BLaER1 treated with 17β-estradiol and CSF1 and Interleukin-3, amounts not matched to agents 10 nM and 100 nM (cell line): ENCODE measurements at regions not wholly inside any gene's neighbourhood (a gene's known extent, or its start where the extent isn't known, plus 50 kb on each side); places are given as distances from the start of the nearest gene placed in this dataset.

Experiments used
- H3K27ac ChIP-seq, 11 experiments: shearing (Covaris generic); formaldehyde crosslinking; 2 replicates each; pipeline ENCODE4 v1.8.1; 2022
- H3K27me3 ChIP-seq, 11 experiments: shearing (Covaris generic); formaldehyde crosslinking; 2 replicates each; pipeline ENCODE4 v1.8.1; 2022
- H3K36me3 ChIP-seq, 11 experiments: shearing (Covaris generic); formaldehyde crosslinking; 2 replicates each; pipeline ENCODE4 v1.8.1; 2022
- H3K4me1 ChIP-seq, 10 experiments: shearing (Covaris generic); formaldehyde crosslinking; 2 replicates each; pipeline ENCODE4 v1.8.1; 2022
- H3K4me2 ChIP-seq, 11 experiments: shearing (Covaris generic); formaldehyde crosslinking; 2 replicates each; pipeline ENCODE4 v1.8.1; 2022
- H3K4me3 ChIP-seq, 10 experiments: shearing (Covaris generic); formaldehyde crosslinking; 2 replicates each; pipeline ENCODE4 v1.8.1; 2022
- H3K9ac ChIP-seq, 11 experiments: shearing (Covaris generic); formaldehyde crosslinking; 2 replicates each; pipeline ENCODE4 v1.8.1; 2022
- H3K9me3 ChIP-seq, 11 experiments: shearing (Covaris generic); formaldehyde crosslinking; replicated peaks in 1 of 11; 2 replicates each; pipeline ENCODE4 v1.8.1; 2022
- H4K20me1 ChIP-seq, 11 experiments: shearing (Covaris generic); formaldehyde crosslinking; 2 replicates each; pipeline ENCODE4 v1.8.1; 2022
- Cebpa-rat ChIP-seq, 11 experiments: shearing (Covaris generic); IDR thresholded peaks; 2 replicates each; pipeline ENCODE4 v1.8.1; 2022

DNA sequence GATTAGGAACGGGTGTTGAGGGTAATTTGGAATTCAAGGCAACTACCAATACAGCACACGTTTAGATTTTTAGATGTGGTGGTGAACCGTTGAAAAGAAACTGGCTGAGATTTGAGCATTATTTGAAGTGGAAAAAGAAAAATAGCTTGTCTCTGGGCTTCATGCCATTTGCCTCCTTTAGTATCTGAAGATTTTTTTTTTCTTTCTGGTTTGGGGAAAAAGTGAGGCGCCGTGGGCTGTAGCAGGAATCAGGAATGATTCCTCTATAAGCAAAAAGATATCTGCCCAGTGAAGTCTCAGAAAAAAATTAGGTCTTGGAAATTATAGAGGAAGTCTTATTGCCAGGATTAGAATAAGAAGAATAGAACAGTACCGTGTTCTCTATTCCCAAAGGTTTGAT is 88.5 kb downstream of the RPS12 start:
- Histone ChIP-seq H3K4me2 (no peak overlapping the region), H4K20me1 (no peaks in the 10 kb centered on the region), H3K27me3 (no peaks in the 10 kb centered on the region), H3K27ac (no peak overlapping the region), H3K4me1 (no peaks in the 10 kb centered on the region), H3K9ac (no peak overlapping the region), H3K36me3 (no peaks in the 10 kb centered on the region), H3K4me3 (no peak overlapping the region), H3K9me3 (no peaks in the 10 kb centered on the region)
- no peak for TF ChIP-seq Cebpa-rat (IDR thresholded peaks at IDR 0.05)

DNA sequence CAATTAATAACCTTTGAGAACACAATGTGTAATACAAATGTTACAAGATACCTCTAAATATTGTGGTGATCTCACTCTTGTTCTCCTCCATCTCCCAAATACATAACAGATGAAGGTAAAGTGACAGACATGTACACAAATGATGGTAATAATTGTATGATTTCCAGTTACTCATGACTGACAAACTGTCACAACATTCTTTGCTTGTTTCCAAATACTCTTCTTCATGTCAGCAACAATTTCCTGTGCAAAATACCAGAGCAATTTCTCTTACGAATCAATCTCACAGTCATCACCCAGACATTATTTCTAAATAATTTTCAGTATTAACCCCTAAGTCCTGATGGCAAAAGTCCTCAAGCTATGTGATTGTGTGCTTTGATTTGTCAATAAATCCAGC is 92.9 kb downstream of the RPS12 start:
- H3K4me1 ChIP-seq, result peaks cover 0 to 5% (median 0%) of the 10 kb centered on the region in 10 experiments; a peak in 1 of 20 replicates
- H3K4me3 ChIP-seq, result no peak overlapping the region
- no peak for TF ChIP-seq Cebpa-rat (IDR thresholded peaks at IDR 0.05)
- no peaks in the 10 kb centered on the region for H3K9me3 ChIP-seq
- H3K27ac ChIP-seq, result no peak overlapping the region
- H3K9ac ChIP-seq, result no peak overlapping the region
- no peak overlapping the region for H3K4me2 ChIP-seq
- no peaks in the 10 kb centered on the region for H4K20me1 ChIP-seq
- no peaks in the 10 kb centered on the region for H3K27me3 ChIP-seq
- no peaks in the 10 kb centered on the region for H3K36me3 ChIP-seq

DNA sequence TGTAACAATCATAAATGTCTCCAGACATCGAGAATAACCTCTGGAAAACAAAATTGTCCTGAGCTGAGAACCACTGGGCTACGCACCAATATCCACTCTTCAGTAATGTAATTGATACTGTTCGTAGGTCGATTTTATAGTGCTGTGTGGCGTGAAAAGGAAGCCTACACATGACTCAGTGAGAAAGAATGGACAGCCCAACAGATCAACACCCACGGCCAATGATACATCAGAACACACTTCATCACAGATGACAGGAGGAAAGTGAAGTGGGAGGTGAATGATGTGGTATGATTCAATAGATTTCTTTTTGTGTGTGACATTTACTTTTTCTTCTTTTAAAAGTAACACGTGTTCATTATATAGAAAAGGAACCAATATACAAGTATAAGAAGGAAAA is 93.5 kb downstream of the RPS12 start:
- Histone ChIP-seq H3K27me3 (no peaks in the 10 kb centered on the region), H3K36me3 (no peaks in the 10 kb centered on the region), H4K20me1 (no peaks in the 10 kb centered on the region), H3K27ac (no peak overlapping the region), H3K9me3 (no peaks in the 10 kb centered on the region), H3K4me1 (peaks cover 0 to 5% (median 0%) of the 10 kb centered on the region in 10 experiments; a peak in 1 of 20 replicates), H3K9ac (no peak overlapping the region), H3K4me2 (no peak overlapping the region), H3K4me3 (no peak overlapping the region)
- no peak for TF ChIP-seq Cebpa-rat (IDR thresholded peaks at IDR 0.05)

DNA sequence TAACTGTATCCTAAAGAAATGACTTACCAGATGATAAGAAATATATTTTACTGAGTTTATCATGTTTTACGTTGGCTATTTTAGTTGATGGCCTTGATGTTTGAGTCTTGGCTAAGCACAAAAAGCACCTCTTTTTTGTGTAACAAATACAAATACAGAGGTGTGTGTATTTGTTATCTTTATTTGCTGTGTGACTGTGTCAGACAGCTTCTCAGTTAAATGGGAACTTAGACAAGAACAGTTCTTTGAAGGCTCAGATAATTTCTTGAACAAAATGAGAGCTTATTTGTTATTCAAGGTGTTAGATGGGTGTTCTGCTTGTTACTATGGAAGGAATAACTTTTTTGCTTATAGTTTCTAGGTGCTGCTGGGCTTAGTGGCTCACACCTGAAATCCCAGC is 95.4 kb downstream of the RPS12 start:
- Histone ChIP-seq H4K20me1 (no peaks in the 10 kb centered on the region), H3K4me1 (peaks cover 0 to 5% (median 0%) of the 10 kb centered on the region in 10 experiments; a peak in 1 of 20 replicates), H3K4me3 (no peak overlapping the region), H3K27me3 (no peaks in the 10 kb centered on the region), H3K4me2 (no peak overlapping the region), H3K9me3 (no peaks in the 10 kb centered on the region), H3K27ac (no peak overlapping the region), H3K9ac (no peak overlapping the region), H3K36me3 (no peaks in the 10 kb centered on the region)
- TF ChIP-seq Cebpa-rat (IDR thresholded peaks at IDR 0.05), result no peak

DNA sequence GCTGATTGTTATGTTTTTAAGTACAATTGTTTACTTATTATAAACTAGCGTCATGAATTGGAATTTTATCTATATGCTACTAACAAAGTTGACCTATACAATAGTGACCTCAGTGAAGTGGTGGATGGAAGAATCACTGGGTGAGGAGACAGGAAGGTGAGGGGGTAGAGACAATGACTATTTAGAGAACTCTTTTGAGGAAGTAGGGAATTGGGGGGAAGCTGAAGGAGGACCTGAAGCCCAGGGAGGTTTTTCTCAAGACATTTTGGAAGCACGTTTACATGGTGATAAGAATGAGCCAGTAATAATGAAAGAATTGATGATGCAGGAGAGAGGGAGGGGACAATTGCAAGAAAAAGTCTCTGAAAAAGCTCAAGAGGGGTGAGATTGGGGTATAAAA is 96.4 kb downstream of the RPS12 start:
- peaks cover 0 to 5% (median 0%) of the 10 kb centered on the region in 10 experiments; a peak in 1 of 20 replicates for H3K4me1 ChIP-seq
- TF ChIP-seq Cebpa-rat (IDR thresholded peaks at IDR 0.05), result no peak
- H3K27me3 ChIP-seq, result no peaks in the 10 kb centered on the region
- H3K36me3 ChIP-seq, result no peaks in the 10 kb centered on the region
- H4K20me1 ChIP-seq, result no peaks in the 10 kb centered on the region
- H3K9me3 ChIP-seq, result no peaks in the 10 kb centered on the region
- H3K9ac ChIP-seq, result no peak overlapping the region
- H3K27ac ChIP-seq, result no peak overlapping the region
- H3K4me3 ChIP-seq, result no peak overlapping the region
- H3K4me2 ChIP-seq, result peak overlapping the region in 1 of 11 experiments; percentile 9; a peak in 1 of 22 replicates

DNA sequence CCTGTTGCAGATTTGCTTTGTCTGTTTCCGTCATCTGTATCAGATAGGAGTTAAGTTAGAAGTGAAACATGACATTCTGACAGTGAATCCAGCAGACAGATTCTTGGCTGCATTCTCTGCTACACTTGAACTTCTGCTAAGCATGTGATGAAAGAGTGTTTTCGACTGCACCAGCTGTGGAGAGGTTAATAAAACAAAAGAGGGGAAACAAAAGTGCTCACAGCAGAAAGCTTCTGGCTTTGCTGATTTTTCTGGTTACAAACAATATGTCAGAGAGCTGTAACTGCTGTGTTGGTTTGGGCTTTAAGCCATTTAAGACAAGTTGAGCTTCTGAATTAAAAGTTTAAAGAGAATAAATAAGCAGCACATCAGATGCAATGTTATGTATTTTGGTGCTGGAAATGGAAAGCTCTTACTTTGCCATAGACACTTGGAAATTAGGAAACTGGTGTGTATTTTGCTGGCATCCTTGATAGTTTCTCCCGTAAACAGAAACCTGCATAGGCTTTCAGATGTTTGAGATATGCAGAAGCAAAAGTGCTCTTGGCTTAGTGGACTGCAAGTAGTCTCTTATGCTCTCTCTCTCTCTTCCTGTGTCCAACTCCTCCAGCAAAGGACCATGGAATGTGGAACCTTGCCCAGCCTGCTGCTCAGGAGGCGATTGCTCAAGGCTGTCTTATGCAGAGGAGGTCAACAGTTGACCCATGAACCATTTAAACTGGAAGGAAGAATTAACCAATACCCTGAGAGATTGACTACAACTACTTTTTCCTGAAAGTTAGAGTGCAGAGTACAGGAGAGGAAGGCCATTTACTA is 104.9 kb downstream of the RPS12 start:
- TF ChIP-seq Cebpa-rat (IDR thresholded peaks at IDR 0.05), result no peak
- Histone ChIP-seq H4K20me1 (no peaks in the 10 kb centered on the region), H3K4me1 (no peaks in the 10 kb centered on the region), H3K9ac (no peak overlapping the region), H3K9me3 (no peaks in the 10 kb centered on the region), H3K36me3 (no peaks in the 10 kb centered on the region), H3K27ac (no peak overlapping the region), H3K4me3 (no peak overlapping the region), H3K4me2 (no peak overlapping the region), H3K27me3 (no peaks in the 10 kb centered on the region)

DNA sequence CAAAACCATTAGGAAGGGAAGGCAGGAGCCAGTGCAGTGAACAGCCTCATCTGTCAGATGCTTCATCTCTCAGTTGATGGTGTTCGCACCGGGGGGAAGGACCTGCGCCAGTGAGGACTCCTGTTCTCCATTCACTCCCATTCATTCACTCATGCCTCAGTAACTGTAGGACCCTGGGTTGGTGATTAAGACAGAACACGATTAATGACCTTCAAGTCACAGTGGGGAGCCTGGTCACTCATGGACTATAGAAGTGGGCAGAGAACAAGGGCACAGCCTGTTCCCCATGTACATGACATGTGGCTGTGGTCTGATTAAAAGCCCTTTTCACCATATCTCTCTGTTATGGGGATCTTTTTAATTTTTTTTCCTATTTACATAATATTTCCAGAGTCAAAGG is 113.3 kb downstream of the RPS12 start:
- TF ChIP-seq Cebpa-rat (IDR thresholded peaks at IDR 0.05), result no peak
- Histone ChIP-seq H3K9ac (no peak overlapping the region), H3K4me3 (no peak overlapping the region), H3K27ac (no peak overlapping the region), H3K9me3 (no peaks in the 10 kb centered on the region), H4K20me1 (no peaks in the 10 kb centered on the region), H3K4me2 (no peak overlapping the region), H3K4me1 (peaks cover 0 to 16% (median 10%) of the 10 kb centered on the region in 10 experiments; a peak in 14 of 20 replicates), H3K36me3 (no peaks in the 10 kb centered on the region), H3K27me3 (no peaks in the 10 kb centered on the region)

DNA sequence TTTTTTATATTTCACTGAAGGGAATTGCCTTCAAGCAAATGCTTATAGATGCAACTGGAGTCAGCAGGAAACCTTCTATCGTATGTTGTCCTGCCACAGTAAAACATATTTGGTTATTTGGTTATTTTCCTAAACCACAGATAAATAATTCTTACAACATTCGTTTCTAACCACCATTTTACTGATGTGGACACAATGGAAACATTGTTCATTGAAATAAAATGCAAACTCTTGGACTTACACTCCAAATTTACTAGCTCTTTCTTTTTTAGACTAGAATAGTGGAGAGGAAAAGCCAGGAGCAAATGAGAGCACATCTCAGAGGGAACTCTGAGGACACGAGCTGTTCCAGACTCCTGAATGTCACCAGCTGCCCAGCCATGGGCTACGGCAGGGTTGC is 114.8 kb downstream of the RPS12 start:
- Histone ChIP-seq H3K27ac (no peak overlapping the region), H3K36me3 (no peaks in the 10 kb centered on the region), H4K20me1 (no peaks in the 10 kb centered on the region), H3K27me3 (no peaks in the 10 kb centered on the region), H3K9ac (no peak overlapping the region), H3K9me3 (no peaks in the 10 kb centered on the region), H3K4me1 (peaks cover 0 to 27% (median 17%) of the 10 kb centered on the region in 10 experiments; a peak in 14 of 20 replicates), H3K4me3 (no peak overlapping the region), H3K4me2 (no peak overlapping the region)
- TF ChIP-seq Cebpa-rat (IDR thresholded peaks at IDR 0.05), result no peak

DNA sequence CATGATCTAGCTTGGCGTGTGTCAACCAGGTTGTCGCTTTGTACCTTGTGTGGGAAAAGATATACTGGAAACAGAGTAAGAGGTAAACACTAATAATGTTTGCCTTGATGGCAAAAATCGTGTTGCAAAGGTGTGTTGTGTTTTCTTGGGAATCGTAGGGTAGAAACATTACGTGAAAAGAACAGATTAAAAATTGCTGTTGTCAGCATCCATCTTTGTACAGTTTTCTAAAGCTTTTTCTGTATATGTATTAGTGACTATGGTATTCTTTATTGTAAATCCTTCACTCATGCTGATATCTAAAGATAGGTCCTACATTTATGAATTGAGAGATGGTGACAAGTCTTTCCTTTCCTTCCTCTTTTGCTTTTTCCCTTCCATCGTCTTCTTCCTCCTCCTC is 116.9 kb downstream of the RPS12 start:
- Histone ChIP-seq H3K9ac (no peak overlapping the region), H3K27ac (no peak overlapping the region), H3K4me2 (peak overlapping the region in 6 of 11 experiments; percentile 22 to 71 (median 64); a peak in 8 of 22 replicates), H3K27me3 (no peaks in the 10 kb centered on the region), H3K9me3 (no peaks in the 10 kb centered on the region), H3K4me3 (no peak overlapping the region), H3K36me3 (no peaks in the 10 kb centered on the region), H3K4me1 (peaks cover 0 to 27% (median 17%) of the 10 kb centered on the region in 10 experiments; a peak in 14 of 20 replicates), H4K20me1 (no peaks in the 10 kb centered on the region)
- TF ChIP-seq Cebpa-rat (IDR thresholded peaks at IDR 0.05), result no peak
